ENCODE measurements at regions not wholly inside any gene's neighbourhood (a gene's known extent, or its start where the extent isn't known, plus 50 kb on each side); places are given as distances from the start of the nearest gene placed in this dataset.

- DNase-seq (ENCODE audit: low spot score) = no peak
Measured at GRCh38 chr7:46544396-46545008, 623.4 kb upstream of the IGFBP3 start.

GRCh38 chr7:46542076-46542475 is 621.0 kb upstream of the IGFBP3 start:
- DNase-seq (ENCODE audit: low spot score) = no peak

- DNase-seq (ENCODE audit: low spot score) = no peak
Measured at GRCh38 chr7:46539892-46540483, 618.9 kb upstream of the IGFBP3 start.

- no peak for DNase-seq (ENCODE audit: low spot score)
Measured at GRCh38 chr7:46537191-46537905, 616.3 kb upstream of the IGFBP3 start.

- no peak for DNase-seq (ENCODE audit: low spot score)
Measured at GRCh38 chr7:46534664-46535588, 613.9 kb upstream of the IGFBP3 start.

- DNase-seq (ENCODE audit: low spot score) = no peak
Measured at GRCh38 chr7:46533946-46534345, 612.9 kb upstream of the IGFBP3 start.

GRCh38 chr7:46532571-46532970 is 611.5 kb upstream of the IGFBP3 start:
- no peak for DNase-seq (ENCODE audit: low spot score)

- DNase-seq (ENCODE audit: low spot score) = no peak
Measured at GRCh38 chr7:46530081-46530750, 609.1 kb upstream of the IGFBP3 start.

- DNase-seq (ENCODE audit: low spot score) = no peak
Measured at GRCh38 chr7:46527360-46527759, 606.3 kb upstream of the IGFBP3 start.

- DNase-seq (ENCODE audit: low spot score) = peak; percentile 36
Measured at GRCh38 chr7:46525876-46526275, 604.8 kb upstream of the IGFBP3 start.

- no peak for DNase-seq (ENCODE audit: low spot score)
Measured at GRCh38 chr7:46524350-46524749, 603.3 kb upstream of the IGFBP3 start.

- DNase-seq (ENCODE audit: low spot score) = no peak
Measured at GRCh38 chr7:46522354-46522906, 601.4 kb upstream of the IGFBP3 start.

- no peak for DNase-seq (ENCODE audit: low spot score)
Measured at GRCh38 chr7:46518713-46519112, 597.6 kb upstream of the IGFBP3 start.

GRCh38 chr7:46515844-46516590 is 594.9 kb upstream of the IGFBP3 start:
- DNase-seq (ENCODE audit: low spot score) = no peak

- no peak for DNase-seq (ENCODE audit: low spot score)
Measured at GRCh38 chr7:46513447-46513848, 592.4 kb upstream of the IGFBP3 start.

GRCh38 chr7:46512891-46513413 is 591.9 kb upstream of the IGFBP3 start:
- DNase-seq (ENCODE audit: low spot score) = peak; percentile 14

GRCh38 chr7:46511442-46512215 is 590.6 kb upstream of the IGFBP3 start:
- DNase-seq (ENCODE audit: low spot score) = no peak

GRCh38 chr7:46508583-46508982 is 587.5 kb upstream of the IGFBP3 start:
- no peak for DNase-seq (ENCODE audit: low spot score)

GRCh38 chr7:46507560-46507959 is 586.5 kb upstream of the IGFBP3 start:
- no peak for DNase-seq (ENCODE audit: low spot score)

GRCh38 chr7:46494441-46494840 is 573.4 kb upstream of the IGFBP3 start:
- DNase-seq (ENCODE audit: low spot score) = no peak

All from mucosa of gallbladder (tissue), 1 donor.